ENCODE measurements at regions not wholly inside any gene's neighbourhood (a gene's known extent, or its start where the extent isn't known, plus 50 kb on each side); places are given as distances from the start of the nearest gene placed in this dataset.
"Not testable (repeated sequence)": the region's sequence is repeated elsewhere in the genome, so short reads cannot be mapped to it uniquely, and the experiment has no call there.

- no peak for DNase-seq
Measured at GRCh38 chr13:46463719-46464118, 76.7 kb upstream of the RUBCNL start.

GRCh38 chr13:46460223-46460622 lies 73.2 kb upstream of the RUBCNL start:
- not testable (repeated sequence) for DNase-seq

GRCh38 chr13:46457255-46457654 lies 70.2 kb upstream of the RUBCNL start:
- DNase-seq: not testable (repeated sequence)

DNA sequence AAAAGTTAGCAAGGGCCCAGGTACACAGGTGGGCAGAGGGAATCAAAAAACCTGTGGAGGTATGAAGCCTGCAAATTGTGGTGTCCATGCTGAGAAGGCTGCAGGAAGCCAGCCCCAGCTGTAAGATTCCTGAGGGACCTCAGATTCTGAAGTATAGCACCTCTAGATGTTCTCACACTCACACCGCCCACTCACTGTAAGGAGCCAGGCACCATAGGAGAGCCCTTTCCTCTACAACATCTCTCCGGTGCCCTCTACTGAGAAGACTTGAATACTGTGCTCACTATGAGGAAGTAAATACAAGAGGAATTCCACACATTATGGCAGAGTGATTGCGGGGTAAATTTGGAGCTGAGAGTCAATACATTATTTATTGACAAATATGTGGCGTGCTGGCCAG lies 68.9 kb upstream of the RUBCNL start:
- DNase-seq: peak; percentile 77

- not testable (repeated sequence) for DNase-seq
Measured at GRCh38 chr13:46451145-46451544, 64.1 kb upstream of the RUBCNL start.

- not testable (repeated sequence) for DNase-seq
Measured at GRCh38 chr13:46449949-46450348, 62.9 kb upstream of the RUBCNL start.

- DNase-seq: not testable (repeated sequence)
Measured at GRCh38 chr13:46448148-46448547, 61.1 kb upstream of the RUBCNL start.

GRCh38 chr13:46437808-46438404 lies 50.9 kb upstream of the RUBCNL start:
- not testable (repeated sequence) for DNase-seq

All from OCI-M1 (cell line).